Esophagus muscularis mucosa (tissue), 3 donors: ENCODE measurements at regions not wholly inside any gene's neighbourhood (a gene's known extent, or its start where the extent isn't known, plus 50 kb on each side); places are given as distances from the start of the nearest gene placed in this dataset.

Source experiments
- CTCF ChIP-seq, 3 experiments: fragments of 200-600 bp in 2 of 3; fragments of 450-650 bp in 1 of 3; sonication (generic) in 2 of 3; IDR thresholded peaks; one replicate each; pipeline ENCODE4 v1.5.1; 2017 to 2019; ENCODE audit warnings: antibody characterized with exemption in 3 of 3, mild to moderate bottlenecking in 2 of 3, moderate library complexity in 1 of 3
- EP300 ChIP-seq: sonication (generic); formaldehyde crosslinking; IDR thresholded peaks from one replicate; pipeline ENCODE4 v1.6.1; 2017; ENCODE audit warnings: antibody characterized with exemption

DNA sequence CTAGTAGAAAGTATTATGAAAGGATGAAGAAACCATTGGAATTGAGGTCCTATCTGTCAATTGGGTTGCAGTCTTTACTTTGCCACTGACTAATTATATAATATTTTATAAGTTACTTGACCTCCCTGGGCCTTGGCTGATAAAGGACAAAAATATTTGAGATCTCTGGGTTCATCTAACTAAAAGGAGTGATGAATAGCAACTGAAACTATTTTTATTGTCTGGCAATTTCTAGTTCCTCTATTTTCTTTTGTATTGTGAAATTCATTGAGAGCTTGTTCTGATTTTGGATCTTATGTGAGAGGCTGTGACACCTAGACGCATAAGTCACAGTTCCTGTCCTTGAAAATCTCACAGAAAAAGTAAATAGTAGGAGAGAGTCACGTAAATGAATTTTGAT lies 415.7 kb upstream of the ATP2B1 start:
- TF ChIP-seq CTCF (IDR thresholded peaks at IDR 0.05): no peak
- TF ChIP-seq EP300: no peak
